ENCODE measurements at regions not wholly inside any gene's neighbourhood (a gene's known extent, or its start where the extent isn't known, plus 50 kb on each side); places are given as distances from the start of the nearest gene placed in this dataset.

DNA sequence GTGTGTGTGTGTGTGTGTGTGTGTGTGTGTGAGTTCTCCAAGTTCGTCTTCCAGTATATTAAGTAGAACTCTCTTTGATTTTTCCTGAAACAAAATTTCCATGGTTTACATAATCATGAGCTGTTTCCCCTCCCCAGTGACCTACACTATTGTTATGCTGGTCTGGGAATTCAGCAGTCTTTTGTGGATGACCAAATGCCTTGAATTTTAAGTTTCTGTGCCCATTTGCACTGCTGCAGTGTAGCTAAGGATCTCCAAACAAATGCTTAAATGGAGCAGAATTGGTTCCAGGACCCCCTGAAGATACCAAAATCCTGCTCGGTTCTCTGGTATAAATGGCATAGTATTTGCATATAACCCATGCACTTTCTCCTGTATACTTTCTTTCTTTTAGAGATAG lies 77.2 kb upstream of the SLC34A2 start:
- DNase-seq (ENCODE audit: low spot score) = no peak

DNA sequence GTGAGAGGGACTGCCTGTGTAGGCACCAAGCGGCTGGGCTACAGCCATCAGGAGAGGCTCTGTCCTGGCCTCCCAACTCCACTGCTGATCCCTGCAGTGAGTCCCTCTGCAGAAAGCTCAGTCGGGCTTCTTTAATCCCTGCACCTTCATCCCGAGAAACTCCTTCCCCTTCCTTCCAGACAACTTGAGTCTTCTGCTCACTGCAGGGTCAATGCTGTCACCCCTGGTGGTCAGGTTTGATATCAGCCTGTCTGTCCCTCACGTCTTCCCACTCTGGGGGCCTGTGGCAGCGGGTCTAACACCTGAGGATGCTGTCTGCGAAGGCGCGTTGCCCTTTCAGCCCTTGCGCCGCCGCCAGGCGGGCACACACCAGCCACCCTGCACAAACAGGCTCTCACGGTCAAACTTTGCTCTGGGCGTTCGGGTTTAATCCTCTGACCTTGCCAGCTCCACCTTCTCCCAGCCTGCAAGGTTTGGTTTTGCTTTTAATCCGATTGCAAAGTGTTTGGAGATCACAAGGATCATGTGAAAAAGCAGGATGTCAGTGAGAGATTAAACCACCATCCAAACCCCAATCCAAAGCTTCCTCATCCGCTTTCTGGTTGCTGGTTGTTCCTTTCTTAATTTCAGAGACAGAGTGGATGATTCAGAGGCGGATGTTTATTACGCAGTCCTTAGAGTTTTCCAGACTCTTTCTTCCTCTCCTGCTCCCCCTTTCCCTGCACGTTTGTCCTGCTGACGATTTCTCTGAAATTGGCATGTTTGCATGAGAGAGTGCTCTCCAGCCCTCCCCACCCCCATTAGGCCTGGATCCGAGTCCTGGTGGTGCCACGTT lies 74.8 kb upstream of the SLC34A2 start:
- no peak for DNase-seq (ENCODE audit: low spot score)

DNA sequence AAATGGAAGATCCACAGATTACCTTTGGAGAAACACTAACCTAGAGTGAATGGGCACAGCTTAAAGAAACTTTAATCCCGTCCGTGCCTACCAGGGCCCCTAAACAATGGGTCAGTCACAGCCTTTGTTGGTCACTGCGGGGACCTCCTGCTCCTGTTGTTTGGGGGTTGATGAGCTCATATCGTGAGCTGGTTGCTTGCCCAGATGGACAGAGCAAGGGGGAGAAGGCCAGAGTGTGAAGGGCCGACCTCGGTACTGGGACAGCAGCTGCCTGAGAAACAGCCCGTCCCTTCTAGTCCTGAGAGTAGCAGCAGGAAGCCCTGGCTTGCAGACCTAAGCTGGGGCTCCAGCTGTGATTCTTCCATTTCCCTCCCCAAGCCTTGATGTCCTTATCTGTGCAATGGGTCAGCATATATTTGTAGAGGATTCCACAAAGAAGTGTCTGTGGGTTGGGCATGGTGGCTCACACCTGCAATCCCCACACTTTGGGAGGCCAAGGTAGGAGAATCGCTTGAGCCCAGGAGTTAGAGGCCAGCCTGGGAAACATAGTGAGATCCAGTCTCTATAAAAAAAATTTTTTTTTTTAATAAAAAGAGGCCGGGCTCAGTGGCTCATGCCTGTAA lies 69.6 kb upstream of the SLC34A2 start:
- no peak for DNase-seq (ENCODE audit: low spot score)

DNA sequence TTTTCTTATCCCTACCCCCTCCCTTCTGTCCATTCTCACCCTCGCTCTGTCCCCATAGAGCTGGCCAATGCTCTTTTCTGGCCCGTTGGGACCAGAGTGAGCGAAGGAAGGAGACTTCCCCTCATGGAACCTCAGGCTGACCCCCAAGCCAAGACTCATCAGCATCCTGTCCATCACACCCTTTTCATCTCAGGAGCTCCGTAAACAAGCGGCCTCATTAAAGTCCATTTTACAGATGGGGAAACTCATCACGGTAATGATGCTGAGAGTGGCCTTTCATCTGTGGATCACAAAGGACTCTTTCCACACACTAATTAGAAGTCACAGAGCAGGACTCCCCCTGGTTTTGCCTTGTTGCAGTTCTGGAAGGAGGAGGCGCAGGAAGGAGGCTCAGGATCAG lies 67.4 kb upstream of the SLC34A2 start:
- DNase-seq (ENCODE audit: low spot score) = no peak

DNA sequence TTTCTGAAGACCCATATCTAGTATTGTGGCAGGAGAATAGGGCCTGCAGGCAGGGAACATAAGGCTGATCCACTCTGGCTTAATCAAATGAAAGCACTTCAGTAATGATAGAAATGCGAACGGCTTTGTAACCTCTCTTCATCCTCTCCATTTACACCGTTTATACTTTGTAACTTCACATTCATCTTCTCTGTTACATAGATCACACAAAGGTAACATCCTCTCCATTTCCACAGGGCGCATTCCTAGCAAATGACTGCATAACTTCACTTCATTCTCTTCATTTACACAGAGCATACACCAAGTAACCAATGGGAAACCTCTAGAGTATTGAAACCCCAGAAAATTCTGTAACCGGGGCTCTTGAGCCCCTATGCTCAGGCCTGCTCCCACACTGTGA lies 65.5 kb upstream of the SLC34A2 start:
- no peak for DNase-seq (ENCODE audit: low spot score)

DNA sequence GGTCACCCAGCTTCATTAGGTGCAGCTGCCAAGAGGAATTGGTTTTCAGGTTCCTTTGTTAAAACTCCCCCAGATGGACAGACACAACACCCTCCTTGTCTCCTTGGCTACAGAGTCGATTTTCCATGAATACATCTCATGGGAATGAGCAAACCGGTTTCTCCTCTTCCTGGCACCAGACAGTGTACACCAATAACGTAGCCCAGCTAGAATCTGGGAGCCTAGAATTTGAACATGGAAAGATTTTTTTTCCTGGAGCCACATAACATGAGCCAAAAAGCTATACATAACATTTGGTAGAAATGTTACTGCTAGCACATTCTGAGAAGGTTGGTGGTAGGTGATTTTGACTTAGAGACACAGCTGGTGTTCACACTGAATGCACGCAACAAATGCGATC lies 62.9 kb upstream of the SLC34A2 start:
- no peak for DNase-seq (ENCODE audit: low spot score)

Measured in AG20443 (cell line).